GM23338 (cell line): ENCODE measurements at regions not wholly inside any gene's neighbourhood (a gene's known extent, or its start where the extent isn't known, plus 50 kb on each side); places are given as distances from the start of the nearest gene placed in this dataset.

Source experiments
- ATAC-seq: fragments of 200-7000 bp; cut with Tn5 transposase; 3 replicates; pipeline ENCODE4 v1.9.1; 2020
- DNase-seq: peaks from one replicate; pipeline ENCODE4 v3.0.0-alpha.2; 2015; ENCODE audit warnings: low spot score
- H2AFZ ChIP-seq: fragments of 200-600 bp; sonication (generic); 2 replicates; pipeline ENCODE4 v1.8.0; 2016; ENCODE audit warnings: antibody characterized with exemption, mild to moderate bottlenecking, moderate library complexity
- H3F3A ChIP-seq: fragments of 200-600 bp; sonication (generic); replicated peaks from 2 replicates; pipeline ENCODE4 v1.8.0; 2017; ENCODE audit warnings: antibody characterized with exemption, mixed run types, low read depth
- H3K27ac ChIP-seq: fragments of 200-600 bp; sonication (generic); 2 replicates; pipeline ENCODE4 v1.6.1; 2016; ENCODE audit warnings: low read depth
- H3K27me3 ChIP-seq: fragments of 200-600 bp; sonication (generic); 2 replicates; pipeline ENCODE4 v1.8.0; 2016; ENCODE audit warnings: mild to moderate bottlenecking, mixed run types, moderate library complexity; ENCODE audit not compliant: insufficient read depth
- H3K36me3 ChIP-seq: fragments of 200-600 bp; sonication (generic); 2 replicates; pipeline ENCODE4 v1.8.0; 2016; ENCODE audit warnings: mild to moderate bottlenecking; ENCODE audit not compliant: insufficient read depth
- H3K4me1 ChIP-seq: fragments of 200-600 bp; sonication (generic); 2 replicates; pipeline ENCODE4 v1.8.0; 2016; ENCODE audit warnings: mild to moderate bottlenecking, moderate library complexity; ENCODE audit not compliant: insufficient read depth
- H3K4me2 ChIP-seq: fragments of 200-600 bp; sonication (generic); 2 replicates; pipeline ENCODE4 v1.7.1; 2017; ENCODE audit warnings: mixed run types
- H3K4me3 ChIP-seq: fragments of 200-600 bp; sonication (generic); 2 replicates; pipeline ENCODE4 v1.6.1; 2016; ENCODE audit warnings: mixed run types
- H3K79me2 ChIP-seq: fragments of 200-600 bp; sonication (generic); replicated peaks from 2 replicates; pipeline ENCODE4 v1.8.0; 2017; ENCODE audit warnings: mild to moderate bottlenecking; ENCODE audit not compliant: insufficient read depth
- H3K9me2 ChIP-seq: fragments of 200-600 bp; sonication (generic); 2 replicates; pipeline ENCODE4 v1.8.0; 2017; ENCODE audit not compliant: insufficient read depth
- H4K20me1 ChIP-seq: fragments of 200-600 bp; sonication (generic); replicated peaks from 2 replicates; pipeline ENCODE4 v1.8.0; 2017; ENCODE audit warnings: mild to moderate bottlenecking; ENCODE audit not compliant: insufficient read depth
- H3K27ac Mint-ChIP-seq: 2 replicates; pipeline ENCODE4 v1.8.0; 2020; ENCODE audit warnings: inconsistent platforms, mild to moderate bottlenecking, moderate library complexity, mixed read lengths
- H3K27me3 Mint-ChIP-seq: 3 replicates; pipeline ENCODE4 v1.8.0; 2022; ENCODE audit warnings: low read depth, mild to moderate bottlenecking, moderate library complexity, mixed read lengths, inconsistent platforms; ENCODE audit not compliant: insufficient read depth, poor library complexity
- H3K36me3 Mint-ChIP-seq: 3 replicates; pipeline ENCODE4 v1.8.0; 2021; ENCODE audit warnings: low read depth, mild to moderate bottlenecking, inconsistent platforms, moderate library complexity, mixed read lengths
- H3K4me1 Mint-ChIP-seq: 3 replicates; pipeline ENCODE4 v1.8.0; 2020; ENCODE audit warnings: mild to moderate bottlenecking, inconsistent platforms, mixed read lengths
- H3K4me3 Mint-ChIP-seq: 3 replicates; pipeline ENCODE4 v1.8.0; 2021; ENCODE audit warnings: moderate library complexity, mild to moderate bottlenecking, inconsistent platforms, mixed read lengths
- H3K9me3 Mint-ChIP-seq: 3 replicates; pipeline ENCODE4 v1.8.0; 2020; ENCODE audit warnings: moderate library complexity, mild to moderate bottlenecking, inconsistent platforms, mixed read lengths
- EZH2phosphoT487 ChIP-seq: fragments of 200-600 bp; sonication (generic); IDR thresholded peaks from one replicate; pipeline ENCODE4 v1.8.1; 2018; ENCODE audit warnings: antibody characterized with exemption; ENCODE audit not compliant: unreplicated experiment
- NANOG ChIP-seq: IDR thresholded peaks from 2 replicates; pipeline ENCODE4 v1.6.1; 2016; ENCODE audit warnings: antibody characterized with exemption, borderline replicate concordance
- POLR2AphosphoS5 ChIP-seq: IDR thresholded peaks from 2 replicates; pipeline ENCODE4 v1.6.1; 2016; ENCODE audit warnings: antibody characterized with exemption, low read depth
- STAT1 ChIP-seq: IDR thresholded peaks from one replicate; pipeline ENCODE4 v1.6.1; 2016; ENCODE audit warnings: antibody characterized with exemption; ENCODE audit not compliant: unreplicated experiment
- ZNF114 ChIP-seq: fragments of 250-450 bp; sonication (Bioruptor Pico); IDR thresholded peaks from 2 replicates; pipeline ENCODE4 v1.5.0; 2020; ENCODE audit warnings: mild to moderate bottlenecking, moderate library complexity
- TF ChIP-seq, protein P1 (sequence below): fragments of 250-450 bp; sonication (Bioruptor Pico); IDR thresholded peaks from 2 replicates; pipeline ENCODE4 v1.5.0; 2020; ENCODE audit warnings: mild to moderate bottlenecking, moderate library complexity
- TF ChIP-seq, protein P2 (sequence below): IDR thresholded peaks from one replicate; pipeline ENCODE4 v1.6.1; 2018; ENCODE audit warnings: antibody characterized with exemption; ENCODE audit not compliant: unreplicated experiment

DNA sequence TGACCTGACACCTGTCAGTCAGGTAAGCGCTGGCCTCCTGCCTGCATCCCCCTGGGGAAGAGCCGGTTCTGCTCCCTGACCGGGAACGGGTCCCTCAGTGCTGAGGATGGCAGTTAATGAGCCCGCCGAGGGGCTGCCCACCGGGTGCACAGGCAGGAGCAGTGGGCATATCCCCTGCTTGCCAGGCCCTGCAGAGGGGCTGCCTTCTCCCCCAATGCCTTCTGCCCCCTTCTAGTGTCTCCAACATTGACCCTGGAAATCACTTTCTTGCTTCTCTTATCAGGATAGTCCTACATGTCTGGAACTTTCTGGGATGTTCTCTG is 388.5 kb downstream of the SEC14L1 start (continued):
- TF ChIP-seq, protein P1, sequence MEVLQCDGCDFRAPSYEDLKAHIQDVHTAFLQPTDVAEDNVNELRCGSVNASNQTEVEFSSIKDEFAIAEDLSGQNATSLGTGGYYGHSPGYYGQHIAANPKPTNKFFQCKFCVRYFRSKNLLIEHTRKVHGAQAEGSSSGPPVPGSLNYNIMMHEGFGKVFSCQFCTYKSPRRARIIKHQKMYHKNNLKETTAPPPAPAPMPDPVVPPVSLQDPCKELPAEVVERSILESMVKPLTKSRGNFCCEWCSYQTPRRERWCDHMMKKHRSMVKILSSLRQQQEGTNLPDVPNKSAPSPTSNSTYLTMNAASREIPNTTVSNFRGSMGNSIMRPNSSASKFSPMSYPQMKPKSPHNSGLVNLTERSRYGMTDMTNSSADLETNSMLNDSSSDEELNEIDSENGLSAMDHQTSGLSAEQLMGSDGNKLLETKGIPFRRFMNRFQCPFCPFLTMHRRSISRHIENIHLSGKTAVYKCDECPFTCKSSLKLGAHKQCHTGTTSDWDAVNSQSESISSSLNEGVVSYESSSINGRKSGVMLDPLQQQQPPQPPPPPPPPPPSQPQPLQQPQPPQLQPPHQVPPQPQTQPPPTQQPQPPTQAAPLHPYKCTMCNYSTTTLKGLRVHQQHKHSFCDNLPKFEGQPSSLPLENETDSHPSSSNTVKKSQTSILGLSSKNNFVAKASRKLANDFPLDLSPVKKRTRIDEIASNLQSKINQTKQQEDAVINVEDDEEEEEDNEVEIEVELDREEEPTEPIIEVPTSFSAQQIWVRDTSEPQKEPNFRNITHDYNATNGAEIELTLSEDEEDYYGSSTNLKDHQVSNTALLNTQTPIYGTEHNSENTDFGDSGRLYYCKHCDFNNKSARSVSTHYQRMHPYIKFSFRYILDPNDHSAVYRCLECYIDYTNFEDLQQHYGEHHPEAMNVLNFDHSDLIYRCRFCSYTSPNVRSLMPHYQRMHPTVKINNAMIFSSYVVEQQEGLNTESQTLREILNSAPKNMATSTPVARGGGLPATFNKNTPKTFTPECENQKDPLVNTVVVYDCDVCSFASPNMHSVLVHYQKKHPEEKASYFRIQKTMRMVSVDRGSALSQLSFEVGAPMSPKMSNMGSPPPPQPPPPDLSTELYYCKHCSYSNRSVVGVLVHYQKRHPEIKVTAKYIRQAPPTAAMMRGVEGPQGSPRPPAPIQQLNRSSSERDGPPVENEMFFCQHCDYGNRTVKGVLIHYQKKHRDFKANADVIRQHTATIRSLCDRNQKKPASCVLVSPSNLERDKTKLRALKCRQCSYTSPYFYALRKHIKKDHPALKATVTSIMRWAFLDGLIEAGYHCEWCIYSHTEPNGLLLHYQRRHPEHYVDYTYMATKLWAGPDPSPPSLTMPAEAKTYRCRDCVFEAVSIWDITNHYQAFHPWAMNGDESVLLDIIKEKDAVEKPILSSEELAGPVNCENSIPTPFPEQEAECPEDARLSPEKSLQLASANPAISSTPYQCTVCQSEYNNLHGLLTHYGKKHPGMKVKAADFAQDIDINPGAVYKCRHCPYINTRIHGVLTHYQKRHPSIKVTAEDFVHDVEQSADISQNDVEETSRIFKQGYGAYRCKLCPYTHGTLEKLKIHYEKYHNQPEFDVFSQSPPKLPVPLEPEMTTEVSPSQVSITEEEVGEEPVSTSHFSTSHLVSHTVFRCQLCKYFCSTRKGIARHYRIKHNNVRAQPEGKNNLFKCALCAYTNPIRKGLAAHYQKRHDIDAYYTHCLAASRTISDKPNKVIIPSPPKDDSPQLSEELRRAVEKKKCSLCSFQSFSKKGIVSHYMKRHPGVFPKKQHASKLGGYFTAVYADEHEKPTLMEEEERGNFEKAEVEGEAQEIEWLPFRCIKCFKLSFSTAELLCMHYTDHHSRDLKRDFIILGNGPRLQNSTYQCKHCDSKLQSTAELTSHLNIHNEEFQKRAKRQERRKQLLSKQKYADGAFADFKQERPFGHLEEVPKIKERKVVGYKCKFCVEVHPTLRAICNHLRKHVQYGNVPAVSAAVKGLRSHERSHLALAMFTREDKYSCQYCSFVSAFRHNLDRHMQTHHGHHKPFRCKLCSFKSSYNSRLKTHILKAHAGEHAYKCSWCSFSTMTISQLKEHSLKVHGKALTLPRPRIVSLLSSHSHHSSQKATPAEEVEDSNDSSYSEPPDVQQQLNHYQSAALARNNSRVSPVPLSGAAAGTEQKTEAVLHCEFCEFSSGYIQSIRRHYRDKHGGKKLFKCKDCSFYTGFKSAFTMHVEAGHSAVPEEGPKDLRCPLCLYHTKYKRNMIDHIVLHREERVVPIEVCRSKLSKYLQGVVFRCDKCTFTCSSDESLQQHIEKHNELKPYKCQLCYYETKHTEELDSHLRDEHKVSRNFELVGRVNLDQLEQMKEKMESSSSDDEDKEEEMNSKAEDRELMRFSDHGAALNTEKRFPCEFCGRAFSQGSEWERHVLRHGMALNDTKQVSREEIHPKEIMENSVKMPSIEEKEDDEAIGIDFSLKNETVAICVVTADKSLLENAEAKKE (CRISPR knock-in tag) = no peak
- TF ChIP-seq POLR2AphosphoS5 (no peak), STAT1 (no peak), NANOG (no peak), EZH2phosphoT487 (no peak)
- TF ChIP-seq, protein P2, sequence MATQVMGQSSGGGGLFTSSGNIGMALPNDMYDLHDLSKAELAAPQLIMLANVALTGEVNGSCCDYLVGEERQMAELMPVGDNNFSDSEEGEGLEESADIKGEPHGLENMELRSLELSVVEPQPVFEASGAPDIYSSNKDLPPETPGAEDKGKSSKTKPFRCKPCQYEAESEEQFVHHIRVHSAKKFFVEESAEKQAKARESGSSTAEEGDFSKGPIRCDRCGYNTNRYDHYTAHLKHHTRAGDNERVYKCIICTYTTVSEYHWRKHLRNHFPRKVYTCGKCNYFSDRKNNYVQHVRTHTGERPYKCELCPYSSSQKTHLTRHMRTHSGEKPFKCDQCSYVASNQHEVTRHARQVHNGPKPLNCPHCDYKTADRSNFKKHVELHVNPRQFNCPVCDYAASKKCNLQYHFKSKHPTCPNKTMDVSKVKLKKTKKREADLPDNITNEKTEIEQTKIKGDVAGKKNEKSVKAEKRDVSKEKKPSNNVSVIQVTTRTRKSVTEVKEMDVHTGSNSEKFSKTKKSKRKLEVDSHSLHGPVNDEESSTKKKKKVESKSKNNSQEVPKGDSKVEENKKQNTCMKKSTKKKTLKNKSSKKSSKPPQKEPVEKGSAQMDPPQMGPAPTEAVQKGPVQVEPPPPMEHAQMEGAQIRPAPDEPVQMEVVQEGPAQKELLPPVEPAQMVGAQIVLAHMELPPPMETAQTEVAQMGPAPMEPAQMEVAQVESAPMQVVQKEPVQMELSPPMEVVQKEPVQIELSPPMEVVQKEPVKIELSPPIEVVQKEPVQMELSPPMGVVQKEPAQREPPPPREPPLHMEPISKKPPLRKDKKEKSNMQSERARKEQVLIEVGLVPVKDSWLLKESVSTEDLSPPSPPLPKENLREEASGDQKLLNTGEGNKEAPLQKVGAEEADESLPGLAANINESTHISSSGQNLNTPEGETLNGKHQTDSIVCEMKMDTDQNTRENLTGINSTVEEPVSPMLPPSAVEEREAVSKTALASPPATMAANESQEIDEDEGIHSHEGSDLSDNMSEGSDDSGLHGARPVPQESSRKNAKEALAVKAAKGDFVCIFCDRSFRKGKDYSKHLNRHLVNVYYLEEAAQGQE = no peak

DNA sequence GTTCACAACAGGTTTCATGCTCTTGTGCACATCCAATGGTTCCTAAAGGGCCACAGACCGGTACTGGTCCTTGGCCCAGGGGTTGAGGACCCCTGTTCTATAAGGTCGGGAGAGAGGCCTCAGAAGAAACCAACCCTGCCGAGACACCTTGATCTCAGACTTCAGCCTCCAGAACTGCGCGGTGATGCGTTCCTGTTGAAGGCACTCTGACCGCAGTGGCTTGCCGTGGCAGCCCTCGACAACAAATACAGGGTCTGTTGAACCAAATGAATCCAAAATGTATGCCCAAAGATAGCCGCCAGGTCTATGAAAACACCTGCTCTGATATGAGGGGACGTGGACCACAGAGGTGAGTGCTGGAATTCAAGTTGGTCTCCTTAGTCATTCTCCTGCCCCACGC is 389.8 kb downstream of the SEC14L1 start:
- Mint-ChIP-seq H3K36me3 (peaks cover 25% of the 10 kb centered on the region), H3K4me3 (no peak overlapping the region)
- no peak for TF ChIP-seq ZNF114 (CRISPR knock-in tag)
- no peak for TF ChIP-seq POLR2AphosphoS5
- TF ChIP-seq, protein P1 (CRISPR knock-in tag) = no peak
- TF ChIP-seq EZH2phosphoT487 = no peak

More for the DNA sequence above, 389.8 kb downstream of the SEC14L1 start:
- H3K4me1 Mint-ChIP-seq = peaks cover 3% of the 10 kb centered on the region; the same call in 1 of the 3 replicates
- ATAC-seq = no peak
- H3K27me3 Mint-ChIP-seq = peaks cover 30% of the 10 kb centered on the region
- no peak for DNase-seq
- no peak overlapping the region for H3K27ac Mint-ChIP-seq
- H3K4me2 ChIP-seq = no peak overlapping the region
- no peaks in the 10 kb centered on the region for H3K79me2 ChIP-seq
- no peaks in the 10 kb centered on the region for H3K9me2 ChIP-seq
- peaks cover 4% of the 10 kb centered on the region; the same call in 1 of the 2 replicates for H3K4me1 ChIP-seq
- no peak overlapping the region for H3K4me3 ChIP-seq
- H2AFZ ChIP-seq = no peak overlapping the region
- peaks cover 33% of the 10 kb centered on the region for H3K9me3 Mint-ChIP-seq
- no peaks in the 10 kb centered on the region for H3K36me3 ChIP-seq
- no peak overlapping the region for H3K27ac ChIP-seq
- no peaks in the 10 kb centered on the region for H3F3A ChIP-seq
- H3K27me3 ChIP-seq = peaks cover 29% of the 10 kb centered on the region
- no peaks in the 10 kb centered on the region for H4K20me1 ChIP-seq
